ENCODE measurements at regions not wholly inside any gene's neighbourhood (a gene's known extent, or its start where the extent isn't known, plus 50 kb on each side); places are given as distances from the start of the nearest gene placed in this dataset.

DNA sequence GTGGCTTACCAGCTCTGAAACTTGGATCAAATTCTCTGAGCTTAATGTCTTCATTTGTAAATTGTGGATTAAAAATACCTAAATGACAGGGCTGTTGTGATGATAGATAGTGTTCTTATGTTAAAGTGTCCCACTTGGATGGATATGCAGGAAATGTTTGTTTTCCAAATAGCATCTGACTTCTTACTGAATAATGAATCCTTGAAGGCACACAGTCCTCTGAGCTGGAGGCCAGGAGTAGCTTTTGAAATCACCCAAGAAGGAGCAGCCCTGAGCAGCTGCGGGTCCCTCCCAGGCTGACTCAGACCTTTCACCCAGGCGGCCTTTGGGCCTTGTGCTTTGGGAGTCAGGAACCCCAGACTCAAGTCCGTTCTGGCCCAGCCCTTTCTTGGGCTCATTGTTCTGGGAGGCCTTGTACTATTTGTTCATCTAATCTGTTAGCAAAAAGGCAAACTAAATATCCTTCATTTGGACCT, 173.0 kb upstream of the GATA6 start:
- DNase-seq (ENCODE audit: low read depth): no peak

- no peak for DNase-seq (ENCODE audit: low read depth)
Observed at GRCh38 chr18:21997207-21998143, 171.9 kb upstream of the GATA6 start.

- no peak for DNase-seq (ENCODE audit: low read depth)
Observed at GRCh38 chr18:21998486-21998885, 170.9 kb upstream of the GATA6 start.

DNA sequence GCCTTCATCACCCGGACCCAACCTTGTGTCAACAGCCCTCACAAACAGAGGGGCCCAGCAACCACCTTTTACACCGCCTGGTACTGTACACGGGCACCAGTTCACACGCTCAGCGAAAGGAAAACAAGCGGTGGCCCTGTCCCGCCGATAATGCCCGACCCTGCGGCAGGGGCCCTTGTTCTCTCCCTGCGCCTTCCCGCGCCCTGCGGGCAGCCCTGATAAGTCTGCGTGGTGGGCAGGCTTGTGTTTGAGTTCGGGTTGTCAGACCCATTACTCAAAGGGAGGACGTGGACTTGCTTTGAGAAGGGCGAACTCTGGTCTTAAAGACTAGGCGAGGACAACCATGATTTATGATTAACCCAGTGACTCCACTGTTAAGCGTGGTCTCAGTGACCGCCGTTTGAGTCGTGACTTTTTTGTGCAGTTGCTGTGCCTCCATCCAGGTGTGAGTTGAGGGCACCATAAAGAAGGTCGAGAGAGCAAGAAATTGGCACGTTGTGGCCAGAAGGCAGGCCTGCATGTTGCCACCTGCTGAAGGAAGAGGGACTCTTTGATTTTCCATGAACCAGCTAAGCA, 167.4 kb upstream of the GATA6 start:
- DNase-seq (ENCODE audit: low read depth): no peak

GRCh38 chr18:22005191-22005841, 164.1 kb upstream of the GATA6 start:
- DNase-seq (ENCODE audit: low read depth): no peak

DNA sequence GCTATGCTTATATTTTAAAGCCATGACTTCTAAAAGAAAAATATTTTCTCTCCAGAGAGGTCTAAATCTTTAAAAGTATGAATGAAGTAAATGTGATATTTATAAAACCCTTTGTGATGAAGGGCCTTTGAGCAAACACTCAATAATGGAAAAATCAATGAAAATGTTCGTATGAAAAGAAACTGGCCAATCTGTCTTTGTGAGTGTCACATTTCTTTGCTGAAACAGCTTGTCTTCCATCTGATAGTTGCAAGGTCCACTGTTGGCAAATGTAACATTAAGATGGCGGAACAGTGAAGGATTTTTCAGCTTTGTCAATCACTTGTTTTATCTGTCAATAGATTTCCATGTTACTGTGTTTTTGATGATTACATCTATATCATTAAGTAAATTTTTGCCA, 162.9 kb upstream of the GATA6 start:
- no peak for DNase-seq (ENCODE audit: low read depth)

- DNase-seq (ENCODE audit: low read depth): no peak
Observed at GRCh38 chr18:22009242-22009641, 160.1 kb upstream of the GATA6 start.

DNA sequence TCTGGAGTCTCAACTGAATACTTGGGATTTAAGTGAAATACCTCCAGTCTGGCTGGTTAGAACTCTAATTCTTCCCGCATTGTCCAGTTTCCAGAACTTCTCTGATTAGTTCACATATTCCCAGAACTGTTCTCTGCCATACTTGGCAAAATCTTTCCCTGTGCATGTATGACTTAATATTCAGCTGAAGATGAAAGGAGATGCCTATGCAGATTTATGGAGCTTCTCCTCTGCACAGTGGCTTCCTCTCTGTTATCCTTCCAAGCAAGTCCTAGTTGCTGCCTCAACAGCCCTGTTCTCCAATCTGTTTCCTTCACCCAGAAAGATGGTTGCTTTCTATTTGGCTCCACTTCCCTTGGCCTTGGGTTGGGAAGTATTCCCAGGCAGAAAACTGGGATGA, 155.4 kb upstream of the GATA6 start:
- DNase-seq (ENCODE audit: low read depth): no peak

DNA sequence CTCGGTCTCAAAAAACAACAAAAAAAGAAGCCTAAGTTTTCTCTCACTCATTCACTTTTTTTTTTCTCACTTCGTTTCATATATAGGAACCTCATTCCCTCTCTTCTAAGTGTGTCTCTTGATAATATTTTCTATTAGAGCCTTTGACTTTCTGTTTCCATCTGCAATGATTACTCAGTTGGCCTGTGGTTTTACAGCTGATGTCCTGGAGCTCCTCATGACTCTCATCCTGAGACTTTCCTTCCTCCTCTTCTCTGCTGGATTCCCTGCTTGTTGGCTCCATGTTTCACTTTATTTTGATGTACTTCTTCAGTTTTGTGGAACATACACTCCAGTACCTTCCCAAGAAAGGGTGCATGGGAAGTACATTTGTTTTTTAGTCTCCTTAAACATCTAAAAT, 154.2 kb upstream of the GATA6 start:
- no peak for DNase-seq (ENCODE audit: low read depth)

GRCh38 chr18:22018366-22018765, 151.0 kb upstream of the GATA6 start:
- DNase-seq (ENCODE audit: low read depth): no peak

DNA sequence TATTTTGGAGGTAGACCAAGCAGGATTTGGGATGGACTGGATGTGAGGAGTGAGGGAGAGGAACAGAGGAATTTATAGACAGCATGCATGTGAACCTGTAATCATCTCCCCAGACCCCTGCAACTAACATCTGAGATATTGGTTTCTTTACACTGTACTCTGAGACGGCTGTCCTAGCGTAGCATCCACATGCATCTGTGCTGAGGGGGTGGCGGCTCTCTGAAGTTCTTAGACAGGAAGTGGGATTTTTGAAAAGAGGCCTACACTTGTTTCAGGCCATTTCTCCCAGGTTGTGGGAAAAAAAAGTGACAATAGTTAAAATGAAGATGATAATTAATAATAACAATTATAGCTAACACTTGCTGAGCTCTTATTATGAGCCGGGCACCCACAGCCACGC, 150.2 kb upstream of the GATA6 start:
- DNase-seq (ENCODE audit: low read depth): no peak

- DNase-seq (ENCODE audit: low read depth): no peak
Observed at GRCh38 chr18:22020127-22020866, 149.1 kb upstream of the GATA6 start.

DNA sequence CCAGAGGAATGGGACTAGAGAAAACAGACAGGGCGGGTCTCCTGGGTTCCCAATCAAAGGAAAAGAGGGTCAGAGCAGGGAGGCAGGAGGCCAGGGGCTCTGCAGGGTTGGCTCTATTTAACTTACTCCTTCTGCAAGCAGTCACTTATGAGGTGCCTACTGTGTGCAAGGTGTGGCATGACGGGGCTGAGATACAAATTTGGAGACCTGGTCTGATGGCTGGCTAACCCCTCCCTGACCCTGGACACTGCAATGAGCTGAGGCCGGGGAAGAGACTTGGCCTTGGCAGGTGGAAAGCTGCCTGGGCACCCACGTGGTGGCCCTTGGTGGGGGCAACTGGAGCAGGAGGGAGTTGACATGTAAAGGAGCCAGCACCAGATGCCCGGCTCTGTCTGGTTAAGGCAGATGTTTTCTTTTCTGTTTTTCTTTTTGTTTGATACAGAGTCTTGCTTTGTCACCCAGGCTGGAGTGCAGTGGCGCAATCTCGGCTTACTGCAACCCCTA, 148.5 kb upstream of the GATA6 start:
- no peak for DNase-seq (ENCODE audit: low read depth)

- no peak for DNase-seq (ENCODE audit: low read depth)
Observed at GRCh38 chr18:22021701-22022100, 147.7 kb upstream of the GATA6 start.

GRCh38 chr18:22024924-22025323, 144.5 kb upstream of the GATA6 start:
- DNase-seq (ENCODE audit: low read depth): no peak

DNA sequence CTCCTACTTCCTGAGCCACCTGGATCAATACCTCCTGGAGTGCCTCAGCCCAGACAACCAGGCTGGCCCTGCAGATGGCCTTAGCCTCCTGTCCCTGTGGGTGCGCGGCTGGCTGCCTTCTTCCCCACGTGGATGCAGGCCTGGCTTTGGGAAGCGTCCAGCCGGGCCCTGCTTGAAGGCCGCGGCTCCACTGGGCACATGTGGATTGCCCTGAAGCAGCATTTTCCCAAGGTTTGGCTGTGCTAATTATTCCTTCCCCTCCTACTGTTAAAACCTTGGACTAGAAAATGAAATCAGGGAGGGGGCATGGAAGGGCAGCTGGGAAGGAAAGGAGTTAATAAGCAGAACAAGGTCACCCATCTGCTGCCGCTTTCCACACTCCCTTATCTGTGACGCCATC, 143.0 kb upstream of the GATA6 start:
- DNase-seq (ENCODE audit: low read depth): no peak

- DNase-seq (ENCODE audit: low read depth): no peak
Observed at GRCh38 chr18:22026889-22027288, 142.5 kb upstream of the GATA6 start.

GRCh38 chr18:22031611-22032010, 137.8 kb upstream of the GATA6 start:
- DNase-seq (ENCODE audit: low read depth): no peak

DNA sequence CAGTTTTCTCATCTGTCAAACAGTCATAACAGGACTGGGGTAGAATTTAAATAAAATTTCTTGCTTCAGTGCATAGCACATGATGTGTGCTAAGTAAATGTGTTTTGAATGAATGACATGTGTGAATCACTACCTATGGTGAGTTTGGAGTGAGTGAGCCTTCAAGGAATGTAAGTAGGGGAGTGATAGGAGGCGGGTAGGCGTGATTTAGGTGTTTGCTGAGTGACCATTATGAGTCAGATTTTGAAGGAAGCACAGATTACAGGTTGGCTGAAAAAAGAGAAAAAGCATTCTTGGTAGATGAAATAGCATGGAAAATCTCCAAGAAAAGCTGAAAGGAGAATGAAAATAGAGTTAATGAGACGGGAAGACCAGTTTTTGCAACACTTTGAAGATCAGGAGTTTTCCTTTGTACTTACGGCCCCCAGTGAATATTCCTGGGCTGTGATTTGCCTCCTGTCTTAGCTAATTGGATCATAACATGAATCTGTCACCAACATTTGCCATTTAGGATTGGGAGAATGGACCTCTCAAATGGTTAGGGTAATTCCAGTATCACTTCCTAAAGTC, 136.9 kb upstream of the GATA6 start:
- DNase-seq (ENCODE audit: low read depth): no peak

GRCh38 chr18:22033085-22033484, 136.3 kb upstream of the GATA6 start:
- no peak for DNase-seq (ENCODE audit: low read depth)

- no peak for DNase-seq (ENCODE audit: low read depth)
Observed at GRCh38 chr18:22034276-22034675, 135.1 kb upstream of the GATA6 start.

- no peak for DNase-seq (ENCODE audit: low read depth)
Observed at GRCh38 chr18:22040533-22040932, 128.9 kb upstream of the GATA6 start.
